B cell (primary cell): ENCODE measurements at regions not wholly inside any gene's neighbourhood (a gene's known extent, or its start where the extent isn't known, plus 50 kb on each side); places are given as distances from the start of the nearest gene placed in this dataset.

Experiments used
- ATAC-seq: fragments of 200-7000 bp; cut with Tn5 transposase; one replicate; pipeline ENCODE4 v1.10.0; 2021; ENCODE audit warnings: low read depth, mild to moderate bottlenecking, moderate number of reproducible peaks, moderate library complexity
- CTCF ChIA-PET: fragments of 350-600 bp; sonication (Branson Sonifier 250); formaldehyde crosslinking; loops from one replicate; lab custom pipeline; 2021; ENCODE audit warnings: antibody characterized with exemption, inconsistent platforms; lab: Charles Lee
- POLR2A ChIA-PET: fragments of 350-600 bp; sonication (Branson Sonifier 250); formaldehyde crosslinking; loops from one replicate; lab custom pipeline; 2021; ENCODE audit warnings: antibody characterized with exemption; lab: Charles Lee
- DNase-seq: peaks from one replicate; pipeline ENCODE4 v3.0.0; 2013
- H2AFZ ChIP-seq: 2 replicates; pipeline ENCODE4 v1.6.1; 2012; ENCODE audit warnings: mild to moderate bottlenecking, low read depth, low read length; ENCODE audit not compliant: insufficient read depth, poor library complexity, severe bottlenecking
- H3K27ac ChIP-seq, 2 donors: 1 replicate in 1 of 2; 2 replicates in 1 of 2; pipeline ENCODE4 v1.5.1; 2012 to 2013; ENCODE audit warnings: low read length in 2 of 2, mild to moderate bottlenecking in 2 of 2, moderate library complexity in 1 of 2
- H3K27me3 ChIP-seq, 4 experiments: fragments of 200-600 bp in 1 of 4; sonication (generic) in 1 of 4; replicated peaks in 1 of 4; 1 replicate in 2 of 4; 2 replicates in 2 of 4; pipeline versions ENCODE4 v1.6.1 to v1.7.0; 2013 to 2016; ENCODE audit warnings: low read length in 3 of 4, mild to moderate bottlenecking in 2 of 4, mixed read lengths in 1 of 4, moderate library complexity in 1 of 4; ENCODE audit not compliant: insufficient read depth in 4 of 4, control insufficient read depth in 3 of 4; ENCODE audit errors: control extremely low read depth in 1 of 4
- H3K36me3 ChIP-seq, 2 experiments: replicated peaks in 1 of 2; 1 replicate in 1 of 2; 2 replicates in 1 of 2; pipeline versions ENCODE4 v1.6.1 to v1.7.1; 2013; ENCODE audit warnings: low read length in 1 of 2; ENCODE audit not compliant: insufficient read depth in 2 of 2, control insufficient read depth in 1 of 2; ENCODE audit errors: control extremely low read depth in 1 of 2, extremely low read depth in 1 of 2
- H3K4me1 ChIP-seq, 2 donors: fragments of 200-600 bp in 1 of 2; sonication (generic) in 1 of 2; 1 replicate in 1 of 2; 2 replicates in 1 of 2; pipeline versions ENCODE4 v1.5.1 to v1.6.1; 2013 to 2017; ENCODE audit warnings: low read length in 2 of 2; ENCODE audit not compliant: control insufficient read depth in 2 of 2, insufficient read depth in 2 of 2
- H3K4me2 ChIP-seq: replicated peaks from 2 replicates; pipeline ENCODE3; 2012; ENCODE audit warnings: mild to moderate bottlenecking, low read depth, low read length; ENCODE audit not compliant: poor library complexity, severe bottlenecking
- H3K4me3 ChIP-seq, 5 experiments: fragments of 200-600 bp in 1 of 5; sonication (generic) in 1 of 5; 1 replicate in 3 of 5; 2 replicates in 2 of 5; pipeline versions ENCODE4 v1.5.1 to v1.7.0; 2011 to 2016; ENCODE audit warnings: low read length in 4 of 5, mild to moderate bottlenecking in 4 of 5, low read depth in 2 of 5, control low read depth in 1 of 5, moderate library complexity in 1 of 5; ENCODE audit not compliant: insufficient read depth in 1 of 5; ENCODE audit errors: control extremely low read depth in 1 of 5, extremely low read depth in 1 of 5
- H3K79me2 ChIP-seq: fragments of 200-600 bp; sonication (generic); one replicate; pipeline ENCODE4 v1.6.0; 2016; ENCODE audit warnings: low read length; ENCODE audit not compliant: control insufficient read depth, insufficient read depth
- H3K9ac ChIP-seq: fragments of 200-600 bp; sonication (generic); 2 replicates; pipeline ENCODE4 v1.6.1; 2017; ENCODE audit warnings: mild to moderate bottlenecking, low read length, moderate library complexity
- H3K9me3 ChIP-seq, 3 donors: one replicate each; pipeline versions ENCODE4 v1.6.1 to v1.7.1; 2013; ENCODE audit warnings: low read length in 2 of 3; ENCODE audit not compliant: control insufficient read depth in 2 of 3, insufficient read depth in 1 of 3; ENCODE audit errors: control extremely low read depth in 1 of 3
- H4K20me1 ChIP-seq: 2 replicates; pipeline ENCODE4 v1.6.0; 2012; ENCODE audit warnings: mild to moderate bottlenecking, low read length; ENCODE audit not compliant: insufficient read depth, control insufficient read depth, poor library complexity, severe bottlenecking
- H3K27ac Mint-ChIP-seq: one replicate; pipeline ENCODE4 v1.8.0; 2021; ENCODE audit warnings: mixed read lengths
- H3K27me3 Mint-ChIP-seq: one replicate; pipeline ENCODE4 v1.8.0; 2021; ENCODE audit warnings: mixed read lengths
- H3K4me1 Mint-ChIP-seq: one replicate; pipeline ENCODE4 v1.8.0; 2021; ENCODE audit warnings: mixed read lengths
- H3K4me3 Mint-ChIP-seq: one replicate; pipeline ENCODE4 v1.8.0; 2021; ENCODE audit warnings: mixed read lengths
- H3K9me3 Mint-ChIP-seq: one replicate; pipeline ENCODE4 v1.8.0; 2022; ENCODE audit warnings: mixed read lengths; ENCODE audit not compliant: insufficient read depth
- CTCF ChIP-seq: fragments of 200-600 bp; IDR thresholded peaks from one replicate; pipeline ENCODE4 v1.8.0; 2022; ENCODE audit warnings: antibody characterized with exemption, mild to moderate bottlenecking
- EZH2 ChIP-seq: IDR thresholded peaks from 2 replicates; pipeline ENCODE4 v1.6.1; 2012; ENCODE audit warnings: borderline replicate concordance, low read depth, mild to moderate bottlenecking, moderate library complexity, low read length; ENCODE audit not compliant: insufficient read depth, poor library complexity, severe bottlenecking
- WGBS: methylation state at CpG from one replicate; pipeline ENCODE4 v1.1.5; 2013; ENCODE audit warnings: missing lambda C conversion rate; ENCODE audit not compliant: insufficient coverage; 5-methylcytosine and 5-hydroxymethylcytosine counted together
- intact Hi-C: fragments of 100-400 bp; cut with micrococcal nuclease; formaldehyde crosslinking; loops from one replicate; pipeline ENCODE4 v1.10.0; 2022

GRCh38 chr16:26598061-26598460 is 468.7 kb upstream of the C16orf82 start:
- H3K9me3 Mint-ChIP-seq, result no peaks in the 10 kb centered on the region
- Histone ChIP-seq H3K9ac (no peak overlapping the region), H3K36me3 (no peaks in the 10 kb centered on the region), H2AFZ (no peak overlapping the region), H3K4me1 (no peaks in the 10 kb centered on the region), H3K4me2 (no peak overlapping the region), H3K9me3 (no peaks in the 10 kb centered on the region), H3K27me3 (peaks cover 0 to 3% (median 0%) of the 10 kb centered on the region in 4 experiments), H3K4me3 (no peak overlapping the region), H3K79me2 (no peaks in the 10 kb centered on the region), H3K27ac (no peak overlapping the region), H4K20me1 (no peaks in the 10 kb centered on the region)
- no peaks in the 10 kb centered on the region for H3K4me1 Mint-ChIP-seq
- no peak overlapping the region for H3K27ac Mint-ChIP-seq
- POLR2A ChIA-PET, result no interaction called here
- TF ChIP-seq CTCF, result no peak
- no peak for TF ChIP-seq EZH2
- 68% methylated on average over 4 of the region's 5 CpGs for WGBS
- ATAC-seq (no peak), DNase-seq (no peak)
- CTCF ChIA-PET, result no interaction called here
- H3K27me3 Mint-ChIP-seq, result peaks cover 17% of the 10 kb centered on the region
- H3K4me3 Mint-ChIP-seq, result no peak overlapping the region
- intact Hi-C loops, result no loop called here

GRCh38 chr16:26598998-26599784 is 467.5 kb upstream of the C16orf82 start:
- no peak overlapping the region for H3K4me3 ChIP-seq
- H2AFZ ChIP-seq, result no peak overlapping the region
- ATAC-seq (no peak), DNase-seq (no peak)
- Mint-ChIP-seq H3K9me3 (no peaks in the 10 kb centered on the region), H3K27me3 (peaks cover 23% of the 10 kb centered on the region), H3K27ac (no peak overlapping the region), H3K4me3 (no peak overlapping the region), H3K4me1 (no peaks in the 10 kb centered on the region)
- no peak overlapping the region for H3K27ac ChIP-seq
- no peaks in the 10 kb centered on the region for H3K4me1 ChIP-seq
- H4K20me1 ChIP-seq, result no peaks in the 10 kb centered on the region
- WGBS, result 79% methylated on average over 5 of the region's 7 CpGs
- ChIA-PET CTCF (no interaction called here), POLR2A (no interaction called here)
- no peak for TF ChIP-seq EZH2
- no peak for TF ChIP-seq CTCF
- H3K4me2 ChIP-seq, result no peak overlapping the region
- H3K27me3 ChIP-seq, result peaks cover 0 to 3% (median 0%) of the 10 kb centered on the region in 4 experiments
- H3K9ac ChIP-seq, result no peak overlapping the region
- H3K36me3 ChIP-seq, result no peaks in the 10 kb centered on the region
- H3K9me3 ChIP-seq, result no peaks in the 10 kb centered on the region
- intact Hi-C loops, result no loop called here
- no peaks in the 10 kb centered on the region for H3K79me2 ChIP-seq
